GM21526 (cell line): ENCODE measurements at regions not wholly inside any gene's neighbourhood (a gene's known extent, or its start where the extent isn't known, plus 50 kb on each side); places are given as distances from the start of the nearest gene placed in this dataset.

Experiments used
- ATAC-seq: cut with Tn5 transposase; IDR thresholded peaks from one replicate; pipeline ENCODE4 v1.9.1; 2021; ENCODE audit warnings: moderate library complexity; ENCODE audit not compliant: unreplicated experiment, low FRiP score

- no peak for ATAC-seq
Measured at GRCh38 chr2:235287375-235287733, 206.5 kb upstream of the AGAP1 start.

- no peak for ATAC-seq
Measured at GRCh38 chr2:235291461-235291860, 202.4 kb upstream of the AGAP1 start.

GRCh38 chr2:235293061-235293460 lies 200.8 kb upstream of the AGAP1 start:
- ATAC-seq = no peak

- ATAC-seq = no peak
Measured at GRCh38 chr2:235295831-235296230, 198.0 kb upstream of the AGAP1 start.

GRCh38 chr2:235300368-235301201 lies 193.3 kb upstream of the AGAP1 start:
- no peak for ATAC-seq

- no peak for ATAC-seq
Measured at GRCh38 chr2:235301202-235302076, 192.4 kb upstream of the AGAP1 start.

- ATAC-seq = no peak
Measured at GRCh38 chr2:235302263-235302662, 191.6 kb upstream of the AGAP1 start.

- no peak for ATAC-seq
Measured at GRCh38 chr2:235303499-235304291, 190.1 kb upstream of the AGAP1 start.

GRCh38 chr2:235305678-235306077 lies 188.2 kb upstream of the AGAP1 start:
- no peak for ATAC-seq

- no peak for ATAC-seq
Measured at GRCh38 chr2:235311044-235311443, 182.8 kb upstream of the AGAP1 start.

GRCh38 chr2:235312571-235312970 lies 181.3 kb upstream of the AGAP1 start:
- no peak for ATAC-seq

GRCh38 chr2:235314371-235314930 lies 179.4 kb upstream of the AGAP1 start:
- no peak for ATAC-seq

GRCh38 chr2:235319095-235319494 lies 174.7 kb upstream of the AGAP1 start:
- ATAC-seq = no peak

- ATAC-seq = no peak
Measured at GRCh38 chr2:235320326-235320725, 173.5 kb upstream of the AGAP1 start.

- no peak for ATAC-seq
Measured at GRCh38 chr2:235324324-235324723, 169.5 kb upstream of the AGAP1 start.

GRCh38 chr2:235325151-235325550 lies 168.7 kb upstream of the AGAP1 start:
- no peak for ATAC-seq

- ATAC-seq = no peak
Measured at GRCh38 chr2:235328991-235329390, 164.9 kb upstream of the AGAP1 start.

GRCh38 chr2:235330775-235331451 lies 162.9 kb upstream of the AGAP1 start:
- no peak for ATAC-seq

GRCh38 chr2:235332240-235332890 lies 161.5 kb upstream of the AGAP1 start:
- no peak for ATAC-seq

- ATAC-seq = no peak
Measured at GRCh38 chr2:235333076-235333475, 160.8 kb upstream of the AGAP1 start.
